AG04450 (cell line): ENCODE measurements at regions not wholly inside any gene's neighbourhood (a gene's known extent, or its start where the extent isn't known, plus 50 kb on each side); places are given as distances from the start of the nearest gene placed in this dataset.

Experiments
- CTCF ChIA-PET: fragments of 300-600, 350-600 bp; formaldehyde crosslinking; extraction: SDS; loops from one replicate; lab custom pipeline; 2022; ENCODE audit warnings: antibody characterized with exemption, inconsistent platforms; lab: Charles Lee
- POLR2A ChIA-PET: fragments of 350-600 bp; formaldehyde crosslinking; extraction: SDS; loops from one replicate; lab custom pipeline; 2021; ENCODE audit warnings: antibody characterized with exemption, inconsistent platforms; lab: Yijun Ruan, JAX
- DNase-seq: peaks from one replicate; pipeline ENCODE4 v3.0.0-alpha.2; 2011; ENCODE audit warnings: low read depth, low spot score
- H3K27ac ChIP-seq: one replicate; pipeline ENCODE4 v1.5.1; 2012; ENCODE audit warnings: low read depth, low read length, control low read depth
- H3K27me3 ChIP-seq: one replicate; pipeline ENCODE4 v1.6.0; 2012; ENCODE audit warnings: low read length; ENCODE audit not compliant: control insufficient read depth, insufficient read depth
- H3K4me3 ChIP-seq: 2 replicates; pipeline ENCODE4 v1.5.1; 2011; ENCODE audit warnings: mild to moderate bottlenecking, low read depth, low read length, control low read depth
- H3K9me3 ChIP-seq: 2 replicates; pipeline ENCODE4 v1.5.1; 2012; ENCODE audit warnings: low read length; ENCODE audit not compliant: control insufficient read depth, insufficient read depth
- CTCF ChIP-seq: IDR thresholded peaks from 2 replicates; pipeline ENCODE4 v1.5.1; 2011; ENCODE audit warnings: low read depth, low read length, control low read depth, inconsistent platforms

GRCh38 chr4:32440391-32440790 is 1720.2 kb downstream of the PCDH7 start:
- Histone ChIP-seq H3K27me3 (no peaks in the 10 kb centered on the region), H3K27ac (no peak overlapping the region), H3K9me3 (no peaks in the 10 kb centered on the region), H3K4me3 (no peak overlapping the region)
- DNase-seq, result no peak
- POLR2A ChIA-PET, result no interaction called here
- TF ChIP-seq CTCF, result no peak
- CTCF ChIA-PET, result no interaction called here

DNA sequence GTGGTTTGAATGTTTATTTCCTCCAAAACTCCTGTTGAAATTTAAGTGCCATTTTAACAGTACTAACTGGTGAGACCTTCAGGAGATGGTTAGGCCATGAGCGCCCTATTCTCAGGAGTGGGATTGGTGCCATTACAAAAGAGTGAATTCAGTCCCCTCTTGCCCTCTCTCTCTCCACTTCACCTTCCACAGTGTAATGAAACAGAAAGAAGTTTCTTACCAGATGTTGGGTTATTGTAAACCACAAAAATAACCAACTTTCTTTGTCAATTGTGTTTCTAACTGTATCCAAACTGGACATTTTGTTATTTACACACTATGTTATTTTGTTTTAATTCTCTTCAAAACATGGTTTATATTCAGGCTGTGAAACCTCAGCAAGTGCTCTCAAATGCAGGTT is 1734.3 kb downstream of the PCDH7 start:
- no peak for TF ChIP-seq CTCF
- POLR2A ChIA-PET, result no interaction called here

DNA sequence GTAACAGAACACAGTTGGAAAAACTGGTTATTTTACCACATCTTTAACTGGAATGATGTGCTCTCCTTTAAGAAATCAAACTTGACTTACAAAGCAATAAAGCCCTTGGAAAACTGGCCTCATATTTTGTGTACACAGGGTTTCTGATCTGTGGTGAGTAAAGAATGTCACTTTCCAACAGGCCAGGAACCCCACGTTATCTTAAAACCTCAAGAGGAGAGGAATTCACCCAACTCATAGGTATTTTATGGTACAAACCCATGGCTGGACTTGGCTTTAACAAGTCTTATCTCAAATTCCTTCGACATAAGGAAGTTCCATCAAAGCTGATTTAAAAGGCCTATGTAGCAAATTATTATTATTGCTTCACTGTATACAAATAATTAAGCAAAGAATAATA is 1735.1 kb downstream of the PCDH7 start:
- no peak for DNase-seq
- H3K4me3 ChIP-seq, result no peak overlapping the region
- H3K9me3 ChIP-seq, result no peaks in the 10 kb centered on the region
- no peak overlapping the region for H3K27ac ChIP-seq
- TF ChIP-seq CTCF, result no peak
- CTCF ChIA-PET, result no interaction called here
- H3K27me3 ChIP-seq, result no peaks in the 10 kb centered on the region
- POLR2A ChIA-PET, result no interaction called here

More for the DNA sequence above, 1734.3 kb downstream of the PCDH7 start:
- Histone ChIP-seq H3K27me3 (no peaks in the 10 kb centered on the region), H3K4me3 (no peak overlapping the region), H3K27ac (no peak overlapping the region), H3K9me3 (no peaks in the 10 kb centered on the region)
- CTCF ChIA-PET, result no interaction called here
- DNase-seq, result no peak

DNA sequence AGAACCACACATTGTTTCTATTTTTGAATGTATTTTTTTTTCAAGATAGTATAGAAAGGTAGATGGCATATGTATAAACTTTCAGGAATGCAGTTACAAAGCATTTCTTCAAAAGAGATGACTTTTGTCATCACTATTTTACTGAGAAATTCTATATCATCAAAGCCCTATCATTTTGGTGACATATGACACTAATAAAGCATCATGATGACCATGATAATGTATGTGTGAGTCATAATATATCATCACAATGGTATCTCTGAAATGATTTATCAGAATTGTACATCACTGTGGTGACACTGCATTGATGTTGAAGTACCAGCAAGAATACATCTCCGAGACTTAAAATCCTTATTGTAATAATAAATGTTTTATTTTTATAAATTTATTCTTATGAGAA is 1740.8 kb downstream of the PCDH7 start:
- H3K27ac ChIP-seq, result no peak overlapping the region
- no peaks in the 10 kb centered on the region for H3K9me3 ChIP-seq
- POLR2A ChIA-PET, result no interaction called here
- H3K27me3 ChIP-seq, result no peaks in the 10 kb centered on the region
- no peak for DNase-seq
- no peak for TF ChIP-seq CTCF
- H3K4me3 ChIP-seq, result no peak overlapping the region
- CTCF ChIA-PET, result no interaction called here

- ChIA-PET CTCF (no interaction called here), POLR2A (no interaction called here)
These were observed 1742.8 kb downstream of the PCDH7 start for GRCh38 chr4:32462944-32463343.

More at GRCh38 chr4:32462944-32463343, 1742.8 kb downstream of the PCDH7 start:
- DNase-seq, result no peak
- H3K9me3 ChIP-seq, result no peaks in the 10 kb centered on the region
- TF ChIP-seq CTCF, result peak; percentile 46
- H3K27me3 ChIP-seq, result no peaks in the 10 kb centered on the region
- H3K4me3 ChIP-seq, result no peak overlapping the region
- no peak overlapping the region for H3K27ac ChIP-seq
